Activated gamma-delta T cell treated with anti-CD3 and anti-CD28 coated beads, Interleukin-2, amount 50 U/mL, for 16 hours (primary cell): ENCODE measurements at regions not wholly inside any gene's neighbourhood (a gene's known extent, or its start where the extent isn't known, plus 50 kb on each side); places are given as distances from the start of the nearest gene placed in this dataset.
"Not testable (repeated sequence)": the region's sequence is repeated elsewhere in the genome, so short reads cannot be mapped to it uniquely, and the experiment has no call there.

Source experiments
- DNase-seq: peaks from one replicate; pipeline ENCODE4 v3.0.0-alpha.2; 2020; ENCODE audit warnings: low read depth

DNA sequence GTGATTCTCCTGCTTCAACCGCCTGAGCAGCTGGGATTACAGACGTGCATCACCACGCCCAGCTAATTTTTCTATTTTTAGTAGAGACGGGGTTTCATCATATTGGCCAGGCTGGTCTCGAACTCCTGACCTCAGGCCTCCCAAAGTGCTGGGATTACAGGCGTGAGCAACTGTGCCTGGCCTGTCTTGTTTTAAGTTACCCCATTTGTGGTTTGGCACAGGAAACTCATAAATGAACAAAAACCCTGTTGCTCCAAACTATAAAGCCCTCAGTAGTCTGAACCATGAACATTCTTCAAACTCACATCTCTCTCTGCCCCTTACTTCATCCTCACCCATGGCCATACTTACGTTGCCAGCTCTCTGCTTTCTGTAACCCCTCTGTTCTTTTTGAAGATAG is 61.7 kb downstream of the RHOU start:
- not testable (repeated sequence) for DNase-seq

- DNase-seq = no peak
Observed at GRCh38 chr1:228798035-228798434, 62.8 kb downstream of the RHOU start.

DNA sequence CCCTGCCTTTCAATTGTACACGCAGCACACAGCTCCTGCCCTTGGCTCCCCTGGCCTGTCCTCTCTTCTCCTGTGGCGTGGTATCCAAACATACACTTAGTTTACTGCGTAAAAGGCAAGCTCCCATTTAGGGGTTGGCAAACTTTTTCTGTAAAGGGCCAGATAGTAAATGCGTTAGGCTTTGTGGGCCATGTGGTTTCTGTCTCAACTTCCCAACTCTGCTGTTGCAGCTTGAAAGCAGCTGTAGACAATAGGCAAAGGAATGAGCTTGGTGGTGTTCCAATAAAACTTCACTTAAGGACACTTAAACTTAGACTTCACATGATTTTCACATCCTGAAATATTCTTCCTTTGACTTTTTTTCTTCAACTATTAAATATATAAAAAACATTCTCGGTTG is 63.3 kb downstream of the RHOU start:
- DNase-seq = no peak

GRCh38 chr1:228799924-228800323 is 64.6 kb downstream of the RHOU start:
- DNase-seq = no peak

- DNase-seq = no peak
Observed at GRCh38 chr1:228801068-228801467, 65.8 kb downstream of the RHOU start.

DNA sequence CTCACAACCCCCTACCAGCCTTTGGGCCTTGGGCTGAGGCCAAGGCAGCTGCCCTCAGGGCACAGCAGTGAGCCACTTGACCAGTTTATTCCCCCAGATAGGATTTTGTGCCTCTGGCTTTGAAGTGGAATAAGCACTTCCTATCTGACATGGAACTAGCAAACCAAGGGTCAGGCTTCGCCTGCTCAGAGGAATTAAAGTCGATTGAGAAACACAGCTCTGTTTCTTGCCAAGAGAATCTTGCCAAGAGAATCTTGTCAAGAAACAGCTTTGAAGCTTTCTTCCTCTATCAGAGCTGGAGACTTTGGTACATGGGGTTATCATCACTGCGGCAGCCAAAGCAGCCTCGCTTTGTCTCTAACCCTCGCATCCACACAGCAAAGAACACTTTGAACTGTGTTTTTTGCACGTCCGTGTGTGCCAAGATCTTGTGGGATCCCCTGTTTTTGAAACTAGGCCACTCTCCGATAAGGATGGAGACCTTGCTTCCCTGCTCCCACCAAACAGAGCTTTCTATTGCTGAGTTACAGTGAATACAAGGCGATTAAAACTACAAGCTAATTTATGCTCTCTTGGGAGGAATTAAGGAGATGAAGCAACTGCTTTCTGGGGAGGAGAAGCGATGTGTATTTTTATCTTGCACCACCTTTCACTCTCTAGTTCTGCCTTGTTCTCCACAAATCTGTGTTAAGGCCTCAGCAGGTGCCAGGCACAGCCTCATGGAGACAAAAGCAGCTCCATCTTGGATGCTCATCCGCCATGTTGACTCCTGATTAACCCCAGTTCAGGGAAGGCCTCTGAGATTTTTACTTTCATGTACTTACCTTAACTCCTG is 67.3 kb downstream of the RHOU start:
- DNase-seq = no peak

GRCh38 chr1:228803421-228803820 is 68.1 kb downstream of the RHOU start:
- no peak for DNase-seq

- no peak for DNase-seq
Observed at GRCh38 chr1:228804173-228804572, 68.9 kb downstream of the RHOU start.

DNA sequence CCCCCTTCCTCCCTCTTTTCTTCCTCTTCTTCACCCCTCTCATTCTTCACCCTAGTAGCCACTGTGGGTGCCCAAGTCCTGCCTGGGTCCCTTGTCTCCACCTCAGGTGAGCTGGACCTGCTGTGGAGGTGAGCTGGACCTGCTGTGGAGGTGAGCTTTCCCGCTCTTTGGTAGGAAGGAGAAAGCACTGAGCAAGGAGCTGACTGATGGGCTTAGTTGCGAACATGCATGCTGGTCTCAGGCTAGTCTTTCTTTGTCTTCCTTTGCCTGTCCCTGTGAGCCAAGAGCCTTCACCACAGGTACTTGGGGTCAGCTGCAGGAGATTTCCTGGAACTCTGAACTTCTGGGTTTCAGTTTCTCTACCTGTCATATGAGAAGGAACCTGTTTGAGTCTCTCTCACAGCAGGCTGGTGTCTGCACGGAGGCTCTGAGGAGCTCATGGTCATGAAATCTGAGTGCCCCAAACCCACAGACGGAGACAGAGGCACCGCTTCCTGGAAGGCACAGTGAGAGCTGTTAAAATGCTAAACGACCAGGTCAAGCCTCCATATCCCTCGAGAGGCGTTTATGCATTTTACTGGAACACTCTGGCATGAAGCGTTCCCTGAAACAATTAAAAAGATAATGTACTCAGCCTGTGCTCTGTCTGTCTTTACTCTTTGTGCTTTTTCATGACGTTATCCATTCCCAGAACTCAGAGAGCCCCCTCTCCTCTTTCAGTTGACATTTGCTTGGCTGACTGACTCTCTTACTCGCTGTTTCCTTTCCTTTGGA is 69.5 kb downstream of the RHOU start:
- no peak for DNase-seq

DNA sequence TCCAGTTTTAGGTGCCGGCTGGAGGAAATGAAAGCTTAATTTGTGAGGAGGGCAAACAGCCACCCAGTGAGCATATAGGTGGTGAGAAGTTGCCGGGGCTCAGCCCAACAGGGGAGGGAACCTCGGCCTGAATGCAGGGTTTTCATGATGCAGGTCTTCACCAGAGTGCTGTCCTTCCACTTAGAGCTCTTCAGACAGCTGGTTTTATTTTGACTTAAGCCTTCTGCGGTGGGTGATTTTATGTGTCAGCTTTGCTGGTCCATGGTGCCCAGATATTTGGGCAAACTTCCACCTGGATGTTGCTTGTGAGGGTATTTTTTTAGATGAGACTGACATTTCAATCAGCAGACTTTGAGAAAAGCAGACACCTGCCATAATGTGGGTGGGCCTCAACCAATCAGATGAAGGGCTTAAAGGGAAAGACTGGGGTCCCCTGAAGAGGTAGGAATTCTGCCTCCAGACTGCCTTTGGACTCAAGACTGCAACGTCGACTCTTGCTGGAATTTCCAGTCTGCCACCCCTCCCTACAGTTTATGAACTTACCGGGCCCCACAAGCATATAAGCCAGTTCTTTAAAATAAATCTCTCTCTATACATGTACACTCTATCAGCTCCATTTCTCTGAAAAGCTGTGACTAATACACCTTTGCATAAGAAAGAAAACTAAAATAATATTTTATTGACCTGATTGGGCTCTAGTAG is 72.8 kb downstream of the RHOU start:
- no peak for DNase-seq

DNA sequence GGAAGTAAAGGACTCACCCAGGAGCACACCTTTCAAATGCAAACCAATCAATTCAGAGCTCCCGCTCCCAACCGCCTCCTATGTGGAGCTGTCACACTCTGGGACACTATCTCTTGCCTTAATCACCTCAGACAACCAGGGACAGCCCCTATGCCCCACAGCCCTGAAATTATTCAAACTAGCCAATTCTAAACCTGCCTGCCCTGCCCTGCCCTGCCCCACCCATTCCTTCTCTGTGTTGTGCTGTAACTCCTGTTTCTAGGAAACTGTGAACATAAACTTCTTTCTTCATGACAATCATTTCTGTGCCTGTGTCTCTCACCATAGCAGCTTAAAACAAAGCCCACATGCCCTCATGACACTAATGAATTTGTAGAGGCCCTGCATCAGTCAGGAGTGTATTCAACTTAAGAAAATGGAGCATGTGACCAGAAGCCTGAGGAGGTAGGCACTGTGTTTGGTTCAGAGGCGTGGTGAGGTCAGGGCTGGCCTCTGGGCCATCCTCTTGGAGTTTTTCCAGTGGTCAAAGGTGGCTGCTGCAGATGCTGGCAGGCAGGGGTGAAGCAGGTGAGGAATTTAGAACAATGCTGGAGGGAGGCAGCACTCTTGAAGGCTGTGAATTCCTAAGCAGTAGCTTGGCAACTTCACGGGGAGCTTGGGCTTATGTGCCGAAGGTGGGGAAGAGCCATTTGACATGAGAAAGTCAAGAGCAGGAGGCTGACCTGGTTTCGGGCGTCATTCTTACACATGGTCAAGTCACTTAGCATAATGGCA is 74.5 kb downstream of the RHOU start:
- no peak for DNase-seq

DNA sequence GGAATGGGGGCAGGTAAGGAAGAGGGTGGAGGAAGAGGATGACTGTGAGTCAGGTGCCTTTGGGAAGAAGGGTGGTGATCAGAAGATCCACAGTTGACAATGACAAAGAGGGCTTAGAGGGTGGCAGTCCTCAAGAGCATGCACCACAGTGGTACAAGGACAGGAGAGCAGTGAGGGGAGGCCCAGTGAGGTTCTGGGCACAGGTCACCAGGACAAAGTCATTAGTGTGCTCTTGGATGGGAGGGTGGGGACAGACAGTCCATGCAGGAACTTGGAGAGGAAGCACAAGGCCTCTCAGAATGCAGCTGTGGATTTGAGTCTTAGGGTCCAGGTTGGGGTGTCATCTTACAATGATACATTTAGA is 75.1 kb downstream of the RHOU start:
- no peak for DNase-seq

GRCh38 chr1:228810878-228811711 is 75.8 kb downstream of the RHOU start:
- no peak for DNase-seq

GRCh38 chr1:228811712-228812305 is 76.5 kb downstream of the RHOU start:
- no peak for DNase-seq

- DNase-seq = no peak
Observed at GRCh38 chr1:228812961-228813360, 77.7 kb downstream of the RHOU start.

DNA sequence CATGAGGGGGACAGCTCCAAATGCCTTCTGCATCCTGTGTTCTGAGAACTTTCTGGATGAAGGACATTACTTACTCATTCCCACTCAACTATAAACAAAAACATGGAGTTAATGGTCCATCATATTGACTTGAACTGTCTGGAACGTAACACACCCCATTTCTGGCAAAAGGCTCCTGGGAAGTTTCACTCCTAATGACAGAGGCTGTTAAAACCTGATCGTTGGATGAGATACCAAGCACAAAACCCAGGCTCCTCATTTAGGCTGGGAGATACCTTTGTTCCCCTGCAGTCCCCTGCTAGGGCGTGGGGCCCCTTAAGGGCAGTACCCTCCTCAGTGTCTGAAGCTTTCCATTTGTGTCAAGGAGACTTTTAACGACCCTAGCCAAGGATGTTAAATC is 78.9 kb downstream of the RHOU start:
- no peak for DNase-seq

- no peak for DNase-seq
Observed at GRCh38 chr1:228818296-228818695, 83.0 kb downstream of the RHOU start.

DNA sequence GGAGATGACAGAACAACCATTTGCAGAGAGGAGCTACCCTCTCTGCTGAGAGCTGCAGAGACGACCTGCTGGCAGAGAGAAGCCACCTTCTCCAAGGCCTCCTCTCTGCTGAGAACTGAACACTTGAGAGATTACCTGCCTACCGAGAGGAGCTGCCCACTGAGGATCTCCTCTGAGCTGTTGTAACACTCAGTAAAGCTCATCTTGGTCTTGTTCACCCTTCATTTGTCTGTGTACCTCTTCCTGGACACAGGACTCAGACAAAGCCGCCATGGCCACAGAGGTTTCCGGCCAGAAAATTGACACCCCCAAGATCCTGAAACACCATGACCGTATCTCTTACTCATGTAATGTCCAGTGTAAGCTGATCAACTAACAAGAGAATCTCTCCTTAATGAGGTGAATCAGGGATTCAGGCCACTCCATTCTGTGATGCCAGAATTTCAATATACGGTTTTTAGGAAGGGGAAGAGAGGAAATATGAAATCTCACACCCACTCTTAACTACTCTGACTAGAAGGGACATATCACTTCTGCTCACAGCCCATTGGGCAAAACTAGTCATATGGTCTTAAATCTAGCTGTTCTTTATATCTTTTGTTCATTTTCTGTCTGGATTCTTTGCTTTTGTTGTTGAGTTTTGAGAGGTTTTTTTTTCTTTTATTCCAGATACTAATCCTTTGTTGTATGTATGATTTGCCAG is 83.8 kb downstream of the RHOU start:
- DNase-seq = no peak

GRCh38 chr1:228821252-228821651 is 86.0 kb downstream of the RHOU start:
- DNase-seq = no peak

- no peak for DNase-seq
Observed at GRCh38 chr1:228823200-228823599, 87.9 kb downstream of the RHOU start.
